PC-9 (cell line): ENCODE measurements at regions not wholly inside any gene's neighbourhood (a gene's known extent, or its start where the extent isn't known, plus 50 kb on each side); places are given as distances from the start of the nearest gene placed in this dataset.

ENCODE experiments used
- BruUV-seq: library from RNA; stranded (reverse); fragments of 400-500 nt; replicated peaks from 2 replicates; lab custom pipeline; 2021; lab: Mats Ljungman, UMichigan
- CTCF ChIA-PET: fragments of 300-600 bp; sonication (Branson Sonifier 250); formaldehyde crosslinking; loops from one replicate; lab custom pipeline; 2022; ENCODE audit warnings: antibody characterized with exemption; lab: Charles Lee
- POLR2A ChIA-PET: fragments of 300-600 bp; sonication (Branson Sonifier 250); formaldehyde crosslinking; loops from one replicate; lab custom pipeline; 2022; ENCODE audit warnings: antibody characterized with exemption; ENCODE audit not compliant: unreplicated experiment; lab: Charles Lee
- DNase-seq, 2 experiments: peaks; one replicate each; pipeline versions ENCODE4 v3.0.0 to v3.0.0-alpha.2; 2015 to 2022; ENCODE audit warnings: mixed read lengths in 1 of 2
- H2AFZ ChIP-seq: fragments of 200-600 bp; sonication (generic); 2 replicates; pipeline ENCODE4 v1.8.1; 2017; ENCODE audit warnings: antibody characterized with exemption
- H3F3A ChIP-seq: fragments of 200-600 bp; sonication (generic); 2 replicates; pipeline ENCODE4 v1.8.1; 2017; ENCODE audit warnings: antibody characterized with exemption, mild to moderate bottlenecking, low read depth; ENCODE audit not compliant: insufficient read depth
- H3K27ac ChIP-seq: fragments of 200-600 bp; sonication (generic); 2 replicates; pipeline ENCODE4 v1.6.1; 2016; ENCODE audit warnings: mixed run types
- H3K27me3 ChIP-seq: fragments of 200-600 bp; sonication (generic); 2 replicates; pipeline ENCODE4 v1.6.1; 2016; ENCODE audit warnings: low read depth, mixed run types; ENCODE audit not compliant: insufficient read depth
- H3K36me3 ChIP-seq: fragments of 200-600 bp; sonication (generic); 2 replicates; pipeline ENCODE4 v1.6.1; 2016; ENCODE audit warnings: low read depth, mixed run types
- H3K4me1 ChIP-seq: fragments of 200-600 bp; sonication (generic); replicated peaks from 2 replicates; pipeline ENCODE4 v1.6.1; 2016; ENCODE audit warnings: mixed run types; ENCODE audit not compliant: insufficient read depth
- H3K4me2 ChIP-seq: fragments of 200-600 bp; sonication (generic); 2 replicates; pipeline ENCODE4 v1.6.1; 2017; ENCODE audit warnings: mixed run types
- H3K4me3 ChIP-seq: fragments of 200-600 bp; sonication (generic); 2 replicates; pipeline ENCODE4 v1.6.1; 2016; ENCODE audit warnings: mixed run types
- H3K79me2 ChIP-seq: fragments of 200-600 bp; sonication (generic); 2 replicates; pipeline ENCODE4 v1.6.1; 2017; ENCODE audit warnings: low read depth, mixed run types
- H3K9me2 ChIP-seq: fragments of 200-600 bp; sonication (generic); 2 replicates; pipeline ENCODE4 v1.8.1; 2017; ENCODE audit warnings: mild to moderate bottlenecking; ENCODE audit not compliant: insufficient read depth
- H3K9me3 ChIP-seq: fragments of 200-600 bp; sonication (generic); 2 replicates; pipeline ENCODE4 v1.8.1; 2016; ENCODE audit warnings: low read depth; ENCODE audit not compliant: insufficient read depth
- H4K20me1 ChIP-seq: fragments of 200-600 bp; sonication (generic); 2 replicates; pipeline ENCODE4 v1.8.1; 2017; ENCODE audit not compliant: insufficient read depth
- CTCF ChIP-seq: fragments of 200-600 bp; sonication (generic); conservative IDR thresholded peaks from 2 replicates; pipeline ENCODE4 v1.6.1; 2017; ENCODE audit warnings: mixed run types, antibody characterized with exemption, mild to moderate bottlenecking, moderate library complexity
- EZH2 ChIP-seq: fragments of 200-600 bp; sonication (generic); IDR thresholded peaks from 2 replicates; pipeline ENCODE4 v1.8.0; 2017; ENCODE audit warnings: antibody characterized with exemption, low read depth
- intact Hi-C: fragments of 100-400 bp; cut with micrococcal nuclease; formaldehyde crosslinking; loops from one replicate; pipeline ENCODE4 v1.10.0; 2022; ENCODE audit not compliant: unreplicated experiment

GRCh38 chr5:29548262-29548661, 1645.2 kb upstream of the CDH6 start:
- DNase-seq: no peak
- intact Hi-C loops: no loop called here
- no TSS peak for BruUV-seq

GRCh38 chr5:29547236-29547865, 1646.1 kb upstream of the CDH6 start:
- H3K27ac ChIP-seq: no peak overlapping the region
- no peaks in the 10 kb centered on the region for H3K36me3 ChIP-seq
- H3K9me3 ChIP-seq: no peaks in the 10 kb centered on the region
- H4K20me1 ChIP-seq: no peaks in the 10 kb centered on the region
- peak overlapping the region; percentile 28; the same call in 1 of the 2 replicates for H2AFZ ChIP-seq
- no peak overlapping the region for H3K4me2 ChIP-seq
- no TSS peak for BruUV-seq
- H3K9me2 ChIP-seq: no peaks in the 10 kb centered on the region
- no peaks in the 10 kb centered on the region for H3K4me1 ChIP-seq
- DNase-seq: no peak
- H3K79me2 ChIP-seq: no peaks in the 10 kb centered on the region
- intact Hi-C loops: no loop called here
- H3K27me3 ChIP-seq: no peaks in the 10 kb centered on the region
- no peak overlapping the region for H3K4me3 ChIP-seq
- H3F3A ChIP-seq: no peaks in the 10 kb centered on the region
- no peak for TF ChIP-seq CTCF
- TF ChIP-seq EZH2: no peak
- ChIA-PET POLR2A (no interaction called here), CTCF (no interaction called here)

More at GRCh38 chr5:29548262-29548661, 1645.2 kb upstream of the CDH6 start:
- no peaks in the 10 kb centered on the region for H3K4me1 ChIP-seq
- no peak overlapping the region for H3K27ac ChIP-seq
- H2AFZ ChIP-seq: peak overlapping the region; percentile 28; the same call in 1 of the 2 replicates
- POLR2A ChIA-PET: no interaction called here
- TF ChIP-seq CTCF (no peak), EZH2 (no peak)
- CTCF ChIA-PET: no interaction called here
- H4K20me1 ChIP-seq: no peaks in the 10 kb centered on the region
- H3K4me3 ChIP-seq: no peak overlapping the region
- H3K27me3 ChIP-seq: no peaks in the 10 kb centered on the region
- H3F3A ChIP-seq: no peaks in the 10 kb centered on the region
- H3K9me3 ChIP-seq: no peaks in the 10 kb centered on the region
- no peaks in the 10 kb centered on the region for H3K36me3 ChIP-seq
- no peak overlapping the region for H3K4me2 ChIP-seq
- no peaks in the 10 kb centered on the region for H3K79me2 ChIP-seq
- H3K9me2 ChIP-seq: no peaks in the 10 kb centered on the region

- intact Hi-C loops: no loop called here
- no TSS peak for BruUV-seq
Measured at GRCh38 chr5:29543501-29543900, 1650.0 kb upstream of the CDH6 start.

More at GRCh38 chr5:29543501-29543900, 1650.0 kb upstream of the CDH6 start:
- H4K20me1 ChIP-seq: no peaks in the 10 kb centered on the region
- H3K27me3 ChIP-seq: no peaks in the 10 kb centered on the region
- TF ChIP-seq EZH2: no peak
- TF ChIP-seq CTCF: no peak
- no peaks in the 10 kb centered on the region for H3K79me2 ChIP-seq
- H3F3A ChIP-seq: no peaks in the 10 kb centered on the region
- H3K9me3 ChIP-seq: no peaks in the 10 kb centered on the region
- POLR2A ChIA-PET: no interaction called here
- no peak for DNase-seq
- CTCF ChIA-PET: no interaction called here
- H3K4me3 ChIP-seq: no peak overlapping the region
- H3K4me2 ChIP-seq: no peak overlapping the region
- no peak overlapping the region for H2AFZ ChIP-seq
- H3K36me3 ChIP-seq: no peaks in the 10 kb centered on the region
- no peak overlapping the region for H3K27ac ChIP-seq
- H3K9me2 ChIP-seq: no peaks in the 10 kb centered on the region
- no peaks in the 10 kb centered on the region for H3K4me1 ChIP-seq
